HepG2 (cell line): ENCODE measurements at regions not wholly inside any gene's neighbourhood (a gene's known extent, or its start where the extent isn't known, plus 50 kb on each side); places are given as distances from the start of the nearest gene placed in this dataset.

ENCODE experiments used
- ELF4 ChIP-seq: sonication (generic); formaldehyde crosslinking; IDR thresholded peaks from 2 replicates; pipeline ENCODE4 v1.5.0; 2020; ENCODE audit warnings: missing genetic modification reagents, mild to moderate bottlenecking, moderate library complexity, borderline replicate concordance
- ZNF724P ChIP-seq: sonication (generic); formaldehyde crosslinking; IDR thresholded peaks from 2 replicates; pipeline ENCODE4 v1.8.0; 2022; ENCODE audit warnings: missing genetic modification reagents, borderline replicate concordance
- TF ChIP-seq, protein P1 (sequence below), 2 experiments: fragments of 450-650 bp in 1 of 2; sonication (generic) in 1 of 2; formaldehyde crosslinking in 1 of 2; IDR thresholded peaks; 2 replicates each; pipeline versions ENCODE4 v1.6.1 to v1.8.0; 2016 to 2022; ENCODE audit warnings: antibody characterized with exemption in 1 of 2, mild to moderate bottlenecking in 1 of 2, missing genetic modification reagents in 1 of 2
- TF ChIP-seq, protein P2 (sequence below): IDR thresholded peaks from 2 replicates; pipeline ENCODE4 v1.6.1; 2012; ENCODE audit warnings: inconsistent platforms

DNA sequence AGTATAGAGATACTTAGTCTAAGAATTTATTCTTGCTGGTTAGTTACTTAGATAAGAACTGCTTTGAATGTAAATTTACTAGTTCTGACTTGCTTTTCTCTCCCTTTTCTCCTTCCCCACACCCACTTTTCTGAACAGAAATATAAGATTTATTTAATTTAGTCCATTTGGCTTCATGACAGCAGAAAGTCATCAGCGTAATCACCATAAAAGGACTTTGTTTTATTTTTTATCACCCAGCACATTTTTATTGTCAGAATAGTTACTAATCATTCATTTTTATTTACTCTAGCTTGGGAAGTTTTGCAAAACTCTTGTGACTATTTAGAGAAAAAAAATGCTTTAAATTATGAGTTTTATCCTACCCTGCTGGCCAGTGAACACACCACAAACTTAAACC lies 197.2 kb downstream of the CHRM3 start (continued):
- TF ChIP-seq, protein P1, sequence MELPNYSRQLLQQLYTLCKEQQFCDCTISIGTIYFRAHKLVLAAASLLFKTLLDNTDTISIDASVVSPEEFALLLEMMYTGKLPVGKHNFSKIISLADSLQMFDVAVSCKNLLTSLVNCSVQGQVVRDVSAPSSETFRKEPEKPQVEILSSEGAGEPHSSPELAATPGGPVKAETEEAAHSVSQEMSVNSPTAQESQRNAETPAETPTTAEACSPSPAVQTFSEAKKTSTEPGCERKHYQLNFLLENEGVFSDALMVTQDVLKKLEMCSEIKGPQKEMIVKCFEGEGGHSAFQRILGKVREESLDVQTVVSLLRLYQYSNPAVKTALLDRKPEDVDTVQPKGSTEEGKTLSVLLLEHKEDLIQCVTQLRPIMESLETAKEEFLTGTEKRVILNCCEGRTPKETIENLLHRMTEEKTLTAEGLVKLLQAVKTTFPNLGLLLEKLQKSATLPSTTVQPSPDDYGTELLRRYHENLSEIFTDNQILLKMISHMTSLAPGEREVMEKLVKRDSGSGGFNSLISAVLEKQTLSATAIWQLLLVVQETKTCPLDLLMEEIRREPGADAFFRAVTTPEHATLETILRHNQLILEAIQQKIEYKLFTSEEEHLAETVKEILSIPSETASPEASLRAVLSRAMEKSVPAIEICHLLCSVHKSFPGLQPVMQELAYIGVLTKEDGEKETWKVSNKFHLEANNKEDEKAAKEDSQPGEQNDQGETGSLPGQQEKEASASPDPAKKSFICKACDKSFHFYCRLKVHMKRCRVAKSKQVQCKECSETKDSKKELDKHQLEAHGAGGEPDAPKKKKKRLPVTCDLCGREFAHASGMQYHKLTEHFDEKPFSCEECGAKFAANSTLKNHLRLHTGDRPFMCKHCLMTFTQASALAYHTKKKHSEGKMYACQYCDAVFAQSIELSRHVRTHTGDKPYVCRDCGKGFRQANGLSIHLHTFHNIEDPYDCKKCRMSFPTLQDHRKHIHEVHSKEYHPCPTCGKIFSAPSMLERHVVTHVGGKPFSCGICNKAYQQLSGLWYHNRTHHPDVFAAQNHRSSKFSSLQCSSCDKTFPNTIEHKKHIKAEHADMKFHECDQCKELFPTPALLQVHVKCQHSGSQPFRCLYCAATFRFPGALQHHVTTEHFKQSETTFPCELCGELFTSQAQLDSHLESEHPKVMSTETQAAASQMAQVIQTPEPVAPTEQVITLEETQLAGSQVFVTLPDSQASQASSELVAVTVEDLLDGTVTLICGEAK (IDR thresholded peaks at IDR 0.05), result no peak
- TF ChIP-seq, protein P1 (CRISPR knock-in tag; IDR thresholded peaks at IDR 0.05), result no peak
- TF ChIP-seq ZNF724P (CRISPR knock-in tag), result no peak
- TF ChIP-seq, protein P2, sequence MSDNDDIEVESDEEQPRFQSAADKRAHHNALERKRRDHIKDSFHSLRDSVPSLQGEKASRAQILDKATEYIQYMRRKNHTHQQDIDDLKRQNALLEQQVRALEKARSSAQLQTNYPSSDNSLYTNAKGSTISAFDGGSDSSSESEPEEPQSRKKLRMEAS, result no peak
- no peak for TF ChIP-seq ELF4 (CRISPR knock-in tag)
